GM12873 (cell line): ENCODE measurements at regions not wholly inside any gene's neighbourhood (a gene's known extent, or its start where the extent isn't known, plus 50 kb on each side); places are given as distances from the start of the nearest gene placed in this dataset.

Experiments
- TF ChIP-seq, protein P1 (sequence below): IDR thresholded peaks from 2 replicates; pipeline ENCODE4 v1.5.1; 2012; ENCODE audit warnings: low read depth, mild to moderate bottlenecking, moderate library complexity, low read length, control low read depth; ENCODE audit not compliant: insufficient read depth; ENCODE audit errors: missing control alignments

DNA sequence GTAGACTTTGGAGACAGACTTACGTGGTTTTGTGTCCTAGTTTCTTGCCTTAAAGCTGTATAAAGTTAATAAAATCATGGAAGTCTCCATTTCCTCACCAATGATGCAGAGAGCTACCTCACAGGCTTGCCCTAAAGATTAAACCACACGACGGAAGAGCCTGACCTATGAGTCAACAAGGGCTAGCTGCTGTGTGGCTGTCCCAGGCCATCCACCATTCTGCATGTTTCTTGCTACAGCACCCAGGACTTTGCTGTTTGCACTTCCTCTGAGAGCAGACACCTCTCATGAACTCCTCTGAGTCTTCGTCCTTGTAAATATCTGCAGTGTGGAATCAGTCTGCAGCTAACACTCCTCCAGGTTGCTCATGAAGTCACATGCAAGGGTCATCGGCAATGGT lies 160.0 kb upstream of the TRIB2 start:
- TF ChIP-seq, protein P1, sequence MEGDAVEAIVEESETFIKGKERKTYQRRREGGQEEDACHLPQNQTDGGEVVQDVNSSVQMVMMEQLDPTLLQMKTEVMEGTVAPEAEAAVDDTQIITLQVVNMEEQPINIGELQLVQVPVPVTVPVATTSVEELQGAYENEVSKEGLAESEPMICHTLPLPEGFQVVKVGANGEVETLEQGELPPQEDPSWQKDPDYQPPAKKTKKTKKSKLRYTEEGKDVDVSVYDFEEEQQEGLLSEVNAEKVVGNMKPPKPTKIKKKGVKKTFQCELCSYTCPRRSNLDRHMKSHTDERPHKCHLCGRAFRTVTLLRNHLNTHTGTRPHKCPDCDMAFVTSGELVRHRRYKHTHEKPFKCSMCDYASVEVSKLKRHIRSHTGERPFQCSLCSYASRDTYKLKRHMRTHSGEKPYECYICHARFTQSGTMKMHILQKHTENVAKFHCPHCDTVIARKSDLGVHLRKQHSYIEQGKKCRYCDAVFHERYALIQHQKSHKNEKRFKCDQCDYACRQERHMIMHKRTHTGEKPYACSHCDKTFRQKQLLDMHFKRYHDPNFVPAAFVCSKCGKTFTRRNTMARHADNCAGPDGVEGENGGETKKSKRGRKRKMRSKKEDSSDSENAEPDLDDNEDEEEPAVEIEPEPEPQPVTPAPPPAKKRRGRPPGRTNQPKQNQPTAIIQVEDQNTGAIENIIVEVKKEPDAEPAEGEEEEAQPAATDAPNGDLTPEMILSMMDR, result no peak

DNA sequence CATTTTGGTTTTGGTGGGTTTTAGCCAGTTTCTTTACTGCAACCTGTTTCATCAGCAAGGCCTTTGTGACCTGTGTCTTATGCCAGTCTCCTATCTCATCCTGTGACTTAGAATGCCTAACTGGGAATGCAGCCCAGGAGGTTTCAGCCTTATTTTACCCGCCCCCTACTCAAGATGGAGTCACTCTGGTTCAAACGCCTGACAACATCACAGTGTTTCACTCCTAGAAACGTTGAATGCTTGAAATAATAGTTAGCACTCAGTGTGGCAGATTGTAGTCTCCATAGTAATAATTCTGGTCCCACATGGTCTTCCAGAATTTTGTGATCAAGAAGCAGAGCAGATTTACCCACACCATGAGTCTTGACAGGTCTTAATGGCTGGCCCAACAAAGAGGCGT lies 159.0 kb upstream of the TRIB2 start:
- TF ChIP-seq, protein P1, result no peak

DNA sequence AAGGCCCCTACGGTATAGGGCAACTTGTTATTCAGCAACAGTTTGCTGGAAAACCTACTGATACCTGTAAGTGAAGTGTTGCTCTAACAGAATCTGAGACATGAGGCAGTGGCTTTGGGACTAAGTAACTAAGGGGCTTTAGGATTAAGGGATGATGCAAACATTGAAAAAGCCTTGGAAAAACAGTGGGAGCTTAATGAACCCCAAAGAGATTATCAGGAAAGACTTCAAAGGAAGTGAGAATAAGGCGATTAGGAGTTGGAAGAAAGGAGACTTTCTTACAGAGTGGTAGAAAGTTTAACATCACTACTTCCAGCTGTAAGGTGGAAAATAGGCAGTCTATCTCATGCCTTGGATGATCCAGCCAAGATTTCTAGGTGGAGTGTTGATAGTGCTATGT lies 158.2 kb upstream of the TRIB2 start:
- TF ChIP-seq, protein P1, result no peak

DNA sequence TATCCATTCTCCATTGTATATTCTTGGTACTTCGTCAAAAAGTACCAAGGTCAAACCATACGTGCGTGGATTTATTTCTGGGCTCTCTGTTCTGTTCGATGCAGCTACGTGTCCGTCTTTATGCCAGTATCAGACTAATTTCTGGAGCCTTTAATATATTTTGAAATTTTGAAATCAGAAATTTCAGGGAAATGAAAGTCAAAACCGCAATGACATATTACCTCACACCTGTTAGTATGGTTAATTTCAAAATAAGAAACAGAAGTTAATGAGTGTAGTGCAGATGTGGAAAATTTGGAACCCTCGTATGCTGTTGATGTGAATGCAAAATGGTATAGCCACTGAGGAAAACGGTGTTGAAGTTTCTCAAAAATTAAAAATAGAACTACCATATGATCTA lies 156.1 kb upstream of the TRIB2 start:
- TF ChIP-seq, protein P1, result no peak

DNA sequence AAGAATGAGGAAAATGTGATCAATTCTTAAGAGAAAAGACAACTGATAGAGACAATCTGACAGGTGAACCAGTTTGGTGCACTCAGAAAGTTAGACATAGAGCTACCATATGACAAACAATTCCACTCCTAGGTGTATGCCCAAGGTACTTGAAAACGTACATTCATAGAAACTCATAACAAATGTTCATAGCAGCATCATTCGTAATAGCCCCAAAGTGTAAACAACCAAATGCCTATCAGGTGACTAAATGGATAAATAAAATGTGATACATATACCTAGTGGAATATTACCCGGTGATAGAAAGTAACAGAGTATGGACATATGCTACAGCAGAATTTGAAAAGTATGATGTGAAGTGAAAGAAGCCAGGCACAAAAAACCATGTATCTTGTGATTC lies 149.3 kb upstream of the TRIB2 start:
- TF ChIP-seq, protein P1, result no peak

DNA sequence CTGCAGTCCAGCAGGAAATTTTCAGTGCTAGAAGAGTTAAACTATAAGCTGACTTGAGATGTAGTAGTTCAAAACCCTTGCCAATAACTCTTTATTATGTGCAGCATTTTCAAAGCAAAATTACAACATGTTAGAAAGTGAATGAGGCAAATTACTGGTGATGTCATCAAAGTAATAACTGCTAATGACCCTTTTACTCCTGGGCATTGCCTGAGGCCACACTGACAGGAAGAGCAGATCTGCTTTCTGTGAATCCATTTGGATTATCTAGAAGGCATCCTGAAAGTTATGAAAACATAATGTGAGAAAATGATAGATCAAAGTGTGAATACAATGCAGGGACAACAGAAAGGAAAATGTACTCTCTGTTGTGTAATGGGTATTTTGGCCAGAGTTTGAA lies 139.6 kb upstream of the TRIB2 start:
- TF ChIP-seq, protein P1, result no peak

- TF ChIP-seq, protein P1, result no peak
Observed at GRCh38 chr2:12577567-12578253, 139.0 kb upstream of the TRIB2 start.
